Activated naive CD8-positive, alpha-beta T cell treated with anti-CD3 and anti-CD28 coated beads, Interleukin-2, amount 10 ng/mL, durations not matched to agents 7 days and 5 days (primary cell): ENCODE measurements at regions not wholly inside any gene's neighbourhood (a gene's known extent, or its start where the extent isn't known, plus 50 kb on each side); places are given as distances from the start of the nearest gene placed in this dataset.

Source experiments
- ATAC-seq: fragments of 150-1000 bp; cut with Tn5 transposase; one replicate; pipeline ENCODE4 v1.10.0; 2021; ENCODE audit warnings: low read depth, moderate library complexity
- POLR2A ChIA-PET: fragments of 350-600 bp; sonication (Branson Sonifier 250); formaldehyde crosslinking; loops from one replicate; lab custom pipeline; 2021; ENCODE audit warnings: antibody characterized with exemption; lab: Charles Lee
- DNase-seq: peaks from one replicate; pipeline ENCODE4 v3.0.0; 2021
- H3K27ac Mint-ChIP-seq: one replicate; pipeline ENCODE4 v1.8.0; 2022; ENCODE audit warnings: mild to moderate bottlenecking, mixed read lengths
- H3K27me3 Mint-ChIP-seq: one replicate; pipeline ENCODE4 v1.8.0; 2022; ENCODE audit warnings: mild to moderate bottlenecking, moderate library complexity, mixed read lengths
- H3K36me3 Mint-ChIP-seq: one replicate; pipeline ENCODE4 v1.8.0; 2021; ENCODE audit warnings: mild to moderate bottlenecking, mixed read lengths
- H3K4me1 Mint-ChIP-seq: one replicate; pipeline ENCODE4 v1.8.0; 2021; ENCODE audit warnings: mixed read lengths
- H3K4me3 Mint-ChIP-seq: one replicate; pipeline ENCODE4 v1.8.0; 2022; ENCODE audit warnings: mild to moderate bottlenecking, moderate library complexity, mixed read lengths
- H3K9me3 Mint-ChIP-seq: one replicate; pipeline ENCODE4 v1.8.0; 2021; ENCODE audit warnings: mixed read lengths

DNA sequence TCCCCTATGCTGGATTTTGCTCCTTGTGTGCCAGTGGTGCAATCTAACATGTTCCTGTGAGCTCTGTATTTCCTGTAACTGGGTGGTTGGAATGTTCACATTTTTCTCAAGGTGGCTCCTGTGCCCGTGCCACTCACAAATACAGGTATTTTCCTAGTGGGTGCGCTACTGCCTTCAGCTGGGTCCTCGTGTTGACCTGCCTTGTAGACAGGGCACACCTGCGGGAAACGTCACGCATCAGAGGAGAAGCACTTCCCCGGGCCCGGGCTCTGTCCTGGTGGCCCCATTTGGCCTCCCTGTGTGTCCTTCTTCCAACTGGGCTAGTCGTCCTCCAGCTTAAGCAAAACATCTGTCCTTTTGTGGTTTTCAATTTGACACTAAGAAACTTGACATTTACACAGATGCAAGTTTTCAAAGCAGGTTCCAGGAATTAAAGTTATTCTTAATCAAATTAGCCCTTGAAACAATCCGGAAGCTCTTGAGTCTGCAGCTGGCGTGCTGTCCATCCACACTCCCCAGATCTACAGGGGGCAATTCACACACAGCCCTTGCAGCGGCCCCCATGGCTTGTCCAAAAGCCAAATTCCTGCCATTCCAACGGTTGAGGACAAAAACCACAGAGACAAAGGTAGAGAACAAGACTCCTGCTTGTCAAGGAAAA is 275.1 kb downstream of the CDC5L start:
- POLR2A ChIA-PET: interaction anchor here (0.6 kb wide), 1 partner anchor 666 kb away, joined by 3 read pairs; the partner anchor contains the start of gene RUNX2
- Mint-ChIP-seq H3K9me3 (peaks cover 3% of the 10 kb centered on the region), H3K27ac (no peak overlapping the region), H3K4me3 (no peak overlapping the region), H3K27me3 (peaks cover 3% of the 10 kb centered on the region), H3K4me1 (no peaks in the 10 kb centered on the region), H3K36me3 (no peaks in the 10 kb centered on the region)
- ATAC-seq: no peak
- no peak for DNase-seq

DNA sequence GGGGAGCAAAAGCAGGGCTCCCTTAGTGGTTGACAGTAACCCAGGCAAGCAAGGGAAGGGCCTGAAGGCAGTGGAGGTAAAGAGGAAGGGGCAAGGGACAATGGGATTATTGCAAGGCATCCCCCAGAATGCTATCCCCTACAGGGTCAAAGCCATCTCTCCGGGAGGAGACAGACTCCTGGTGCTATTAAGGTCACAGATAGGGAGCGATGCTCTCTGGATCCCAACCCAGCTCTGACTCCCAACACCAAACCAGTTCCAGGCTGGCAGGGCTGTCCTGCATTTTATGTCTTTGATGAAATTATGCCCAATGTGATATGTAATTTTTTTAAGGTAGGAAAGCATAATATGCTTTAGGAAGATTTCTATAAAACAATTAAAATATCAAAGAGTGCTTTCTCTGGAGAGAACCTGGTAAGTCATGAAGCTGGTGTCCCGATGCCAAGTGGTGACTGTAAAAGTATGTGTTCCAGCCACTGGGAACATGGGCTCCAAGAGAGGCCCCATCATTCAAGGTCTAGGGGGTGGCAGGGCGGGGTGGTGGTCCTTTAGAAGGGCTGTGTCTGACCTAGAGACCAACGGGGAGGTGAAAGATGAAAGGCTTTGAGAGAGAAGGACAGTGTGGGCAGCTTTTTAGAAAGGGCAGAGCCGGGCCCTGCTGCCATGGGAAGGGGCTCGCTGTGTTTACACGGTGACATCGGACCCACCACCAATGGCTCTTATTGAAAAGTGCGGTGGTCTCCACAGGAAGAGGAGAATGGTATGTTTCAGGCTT is 276.5 kb downstream of the CDC5L start:
- Mint-ChIP-seq H3K27ac (no peak overlapping the region), H3K9me3 (no peaks in the 10 kb centered on the region), H3K4me1 (no peaks in the 10 kb centered on the region), H3K36me3 (no peaks in the 10 kb centered on the region), H3K27me3 (peaks cover 6% of the 10 kb centered on the region), H3K4me3 (no peak overlapping the region)
- ATAC-seq (no peak), DNase-seq (no peak)
- POLR2A ChIA-PET: no interaction called here

DNA sequence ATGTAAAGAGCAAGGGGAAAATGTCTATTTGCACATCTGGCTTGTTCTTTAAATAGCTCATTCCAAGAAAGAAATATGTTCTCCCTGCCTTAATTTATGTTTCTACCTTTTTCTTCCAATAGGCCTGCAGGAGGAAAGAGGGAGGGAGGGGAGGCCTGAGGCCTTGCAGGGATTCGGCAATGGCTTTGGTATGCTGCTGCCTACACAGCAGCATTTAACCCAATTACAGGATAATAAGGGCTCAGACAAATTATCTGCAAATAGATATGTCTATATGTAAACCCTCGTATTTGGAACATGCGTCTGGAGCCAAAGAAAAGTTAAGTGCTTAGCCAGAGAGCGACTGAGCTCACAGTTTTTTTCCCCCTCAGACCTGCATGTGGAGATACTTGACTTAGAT is 277.2 kb downstream of the CDC5L start:
- POLR2A ChIA-PET: interaction anchor here (0.6 kb wide), 1 partner anchor 200 kb away, joined by 3 read pairs; no protein-coding TSS in a partner anchor
- Mint-ChIP-seq H3K36me3 (no peaks in the 10 kb centered on the region), H3K4me3 (no peak overlapping the region), H3K9me3 (no peaks in the 10 kb centered on the region), H3K27ac (no peak overlapping the region), H3K4me1 (no peaks in the 10 kb centered on the region), H3K27me3 (peaks cover 6% of the 10 kb centered on the region)
- ATAC-seq (no peak), DNase-seq (no peak)

DNA sequence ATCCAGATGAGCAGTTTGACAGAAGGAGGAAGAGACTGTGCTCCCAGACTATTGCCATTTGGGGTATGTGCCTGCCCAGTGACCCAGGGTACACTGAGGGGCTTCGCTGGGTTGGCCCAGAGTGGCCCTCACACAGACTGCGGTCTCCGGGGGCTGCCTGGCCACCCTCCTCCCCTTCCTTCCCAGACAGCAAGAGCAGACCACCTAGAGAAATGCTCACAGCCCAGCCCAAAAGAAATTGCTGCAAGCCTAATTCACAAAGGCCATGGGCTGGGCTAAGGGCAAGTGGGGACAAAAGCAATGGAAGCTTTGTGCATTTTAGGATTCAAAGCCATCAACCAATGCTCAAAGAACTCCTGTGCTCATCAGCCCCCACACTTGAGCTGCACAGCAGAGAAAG is 277.6 kb downstream of the CDC5L start:
- Mint-ChIP-seq H3K36me3 (no peaks in the 10 kb centered on the region), H3K27ac (no peak overlapping the region), H3K4me1 (no peaks in the 10 kb centered on the region), H3K9me3 (no peaks in the 10 kb centered on the region), H3K4me3 (no peak overlapping the region), H3K27me3 (peaks cover 6% of the 10 kb centered on the region)
- ATAC-seq (no peak), DNase-seq (no peak)
- POLR2A ChIA-PET: interaction anchor here (0.6 kb wide), 1 partner anchor 200 kb away, joined by 3 read pairs; no protein-coding TSS in a partner anchor

DNA sequence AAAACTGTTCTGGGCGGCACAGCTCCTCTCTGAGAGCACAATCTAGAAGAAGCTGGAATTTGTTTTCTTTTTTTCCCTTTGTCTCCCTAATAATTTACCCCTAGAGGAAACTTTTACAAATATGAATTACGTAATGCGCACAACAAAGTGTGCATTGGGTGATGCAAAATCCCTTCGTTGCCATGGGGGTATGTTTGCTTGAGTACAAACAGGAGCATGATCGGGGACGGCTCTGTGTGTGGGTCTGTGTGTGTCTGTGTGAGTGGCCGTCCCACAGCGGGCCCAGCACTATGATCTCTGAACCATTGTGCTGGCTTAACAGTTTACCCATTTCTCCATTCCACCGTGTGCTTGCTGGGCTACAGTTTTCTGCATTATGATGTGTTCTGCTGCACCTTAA is 278.2 kb downstream of the CDC5L start:
- Mint-ChIP-seq H3K27ac (no peak overlapping the region), H3K4me1 (no peaks in the 10 kb centered on the region), H3K36me3 (no peaks in the 10 kb centered on the region), H3K27me3 (peaks cover 6% of the 10 kb centered on the region), H3K4me3 (no peak overlapping the region), H3K9me3 (no peaks in the 10 kb centered on the region)
- DNase-seq (no peak), ATAC-seq (no peak)
- POLR2A ChIA-PET: no interaction called here

DNA sequence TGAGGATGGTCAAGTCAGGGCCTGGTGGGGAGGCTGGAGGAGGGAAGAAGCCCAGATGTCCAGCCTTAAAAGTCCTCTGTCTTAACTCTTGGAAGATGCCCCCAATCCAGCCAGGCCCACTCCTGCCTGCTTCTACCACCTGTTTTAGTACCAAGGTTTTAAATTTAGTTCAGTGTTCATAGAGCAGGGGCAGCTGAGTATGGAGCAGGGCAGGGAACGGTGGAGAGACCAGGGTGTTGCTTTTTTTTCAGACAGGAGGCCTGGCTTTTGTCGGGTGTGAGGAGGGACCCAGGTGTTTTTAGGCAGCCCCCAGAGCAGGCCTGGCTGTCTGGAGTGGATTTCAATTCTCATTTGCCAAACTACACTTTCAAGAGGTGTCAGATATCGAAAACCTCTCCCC is 278.8 kb downstream of the CDC5L start:
- Mint-ChIP-seq H3K27me3 (peaks cover 3% of the 10 kb centered on the region), H3K4me1 (no peaks in the 10 kb centered on the region), H3K4me3 (no peak overlapping the region), H3K27ac (no peak overlapping the region), H3K9me3 (no peaks in the 10 kb centered on the region), H3K36me3 (no peaks in the 10 kb centered on the region)
- POLR2A ChIA-PET: no interaction called here
- ATAC-seq (no peak), DNase-seq (no peak)

DNA sequence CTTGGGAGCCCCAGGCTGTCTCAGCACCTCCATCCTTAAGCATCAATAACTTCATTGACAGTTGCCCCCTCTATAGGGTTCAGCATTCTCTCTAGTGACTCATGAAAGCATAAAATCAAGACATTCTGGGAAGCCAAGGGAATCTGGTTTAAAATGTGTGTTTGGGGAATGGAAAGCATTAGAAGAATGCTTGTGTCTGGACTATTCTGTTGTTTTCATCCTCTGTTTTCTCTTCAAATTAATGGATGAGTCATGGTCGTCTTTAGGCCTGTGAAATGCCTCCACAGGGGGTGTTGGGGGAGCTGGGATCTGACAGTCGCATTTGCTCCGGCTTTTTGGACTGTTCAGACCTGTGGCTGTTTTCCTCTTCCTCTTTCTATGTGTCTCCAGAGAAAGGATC is 279.7 kb downstream of the CDC5L start:
- Mint-ChIP-seq H3K9me3 (no peaks in the 10 kb centered on the region), H3K27ac (no peak overlapping the region), H3K4me1 (no peaks in the 10 kb centered on the region), H3K36me3 (no peaks in the 10 kb centered on the region), H3K27me3 (peaks cover 3% of the 10 kb centered on the region), H3K4me3 (no peak overlapping the region)
- no peak for DNase-seq
- no peak for ATAC-seq
- POLR2A ChIA-PET: no interaction called here

DNA sequence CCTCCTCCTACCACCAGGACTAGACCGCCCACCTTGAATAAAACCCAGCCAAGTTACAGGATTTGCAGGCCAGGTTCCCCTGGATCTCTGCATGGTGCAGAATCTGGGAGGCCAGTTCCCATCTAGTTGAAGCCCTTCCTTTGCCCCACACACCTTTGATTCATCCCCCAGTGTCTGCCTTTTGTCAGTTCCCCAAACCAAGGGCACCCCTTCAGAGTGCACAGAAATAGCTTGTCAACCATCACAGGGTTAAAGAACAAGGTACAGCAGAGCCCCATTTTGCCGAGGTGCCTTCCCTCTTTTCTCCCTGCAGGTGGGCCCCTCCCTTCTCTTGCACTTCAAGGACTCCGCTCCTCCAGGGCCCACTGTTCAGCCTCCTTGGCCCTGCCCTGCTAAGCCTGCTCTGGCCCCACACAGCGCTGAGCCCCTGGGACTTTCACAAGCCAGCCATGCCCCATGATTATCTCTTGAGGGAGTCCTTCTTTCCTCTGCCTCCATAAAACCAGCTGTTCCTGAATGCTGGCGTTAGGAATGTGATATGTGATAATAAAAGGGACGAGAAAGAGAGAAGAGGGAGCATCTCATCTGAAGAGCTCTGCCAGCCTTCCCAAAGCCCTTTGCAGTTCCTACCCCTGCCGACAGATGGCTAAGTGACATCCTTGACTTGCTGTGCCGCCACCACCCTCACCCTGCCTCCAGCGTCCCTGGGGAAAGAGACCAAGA is 280.3 kb downstream of the CDC5L start:
- Mint-ChIP-seq H3K27ac (no peak overlapping the region), H3K4me3 (no peak overlapping the region), H3K4me1 (no peaks in the 10 kb centered on the region), H3K9me3 (no peaks in the 10 kb centered on the region), H3K27me3 (peaks cover 3% of the 10 kb centered on the region), H3K36me3 (no peaks in the 10 kb centered on the region)
- DNase-seq (no peak), ATAC-seq (no peak)
- POLR2A ChIA-PET: no interaction called here

DNA sequence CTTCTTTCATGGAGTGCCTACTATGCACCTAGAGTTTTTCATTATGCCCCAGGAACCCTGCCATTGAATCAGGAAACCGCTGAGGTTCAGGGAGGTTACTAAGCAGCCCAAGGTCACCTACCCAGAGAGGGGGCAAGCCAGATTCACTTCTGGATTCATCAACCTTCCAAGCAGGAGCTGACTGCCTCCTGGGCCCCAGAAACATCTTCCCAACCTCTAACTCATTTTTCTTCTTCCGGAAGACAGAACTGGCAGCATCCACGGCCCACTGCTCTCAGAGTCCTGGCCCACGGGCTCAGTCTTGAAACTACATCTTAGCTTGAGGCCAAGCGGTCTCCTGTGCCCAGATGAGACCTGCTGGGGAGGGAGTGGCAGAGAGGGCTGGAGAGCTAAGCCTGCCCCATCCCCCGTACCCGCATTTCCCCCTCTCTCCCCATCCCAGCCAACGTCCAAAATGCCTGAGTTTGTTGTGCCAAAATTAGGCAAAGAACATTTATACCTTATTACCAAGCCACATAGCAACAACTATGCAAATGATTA is 281.0 kb downstream of the CDC5L start:
- ATAC-seq: no peak
- H3K4me3 Mint-ChIP-seq: no peak overlapping the region
- no peaks in the 10 kb centered on the region for H3K36me3 Mint-ChIP-seq
- no peak overlapping the region for H3K27ac Mint-ChIP-seq
- POLR2A ChIA-PET: no interaction called here
- no peaks in the 10 kb centered on the region for H3K4me1 Mint-ChIP-seq
- H3K9me3 Mint-ChIP-seq: no peaks in the 10 kb centered on the region
- DNase-seq: no peak
- H3K27me3 Mint-ChIP-seq: peaks cover 3% of the 10 kb centered on the region

DNA sequence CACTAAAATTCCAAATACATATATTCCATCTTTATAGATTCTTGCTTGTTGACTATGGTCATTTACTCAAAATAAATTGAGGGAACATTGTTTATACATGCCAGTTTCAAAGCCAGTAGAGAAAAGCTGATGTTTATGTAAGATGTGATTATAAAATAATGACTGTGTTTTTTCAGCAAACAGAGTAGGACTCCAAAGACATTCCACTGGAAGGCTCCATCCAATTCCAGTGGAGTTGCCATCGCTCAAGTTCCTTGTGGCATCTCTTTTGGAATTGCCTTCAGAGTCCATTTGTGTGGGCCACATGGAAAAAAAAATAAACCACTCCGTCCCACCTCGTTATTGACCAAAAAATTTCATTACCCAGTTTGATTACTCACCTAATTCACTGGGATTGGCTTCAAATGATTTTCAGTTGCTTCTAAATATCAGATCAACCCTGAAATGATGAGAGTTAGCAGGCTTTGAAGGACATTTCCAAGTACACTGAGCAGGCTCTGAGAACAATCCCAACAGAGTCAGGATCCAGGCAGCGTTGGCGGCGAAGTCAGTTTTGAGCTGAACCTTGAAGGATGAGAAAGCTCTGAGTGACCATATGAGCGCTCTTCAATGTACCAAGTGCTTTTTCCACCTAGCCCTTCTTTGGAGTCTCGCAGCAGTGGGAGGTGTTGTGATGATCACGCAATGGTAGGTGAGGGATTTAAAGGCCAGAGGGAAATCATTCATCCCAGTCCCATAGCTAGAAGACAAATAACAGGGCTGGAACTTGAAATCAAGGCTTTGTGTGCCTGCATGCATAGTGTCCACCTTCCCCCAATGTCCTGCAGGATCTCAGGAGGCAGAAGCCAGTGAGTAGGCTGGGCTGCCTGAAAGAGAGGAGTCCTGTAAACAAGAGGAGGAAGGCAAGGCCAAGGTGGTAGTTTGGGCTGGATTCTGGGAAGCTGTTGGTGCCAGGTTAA is 281.7 kb downstream of the CDC5L start:
- POLR2A ChIA-PET: no interaction called here
- H3K27me3 Mint-ChIP-seq: peaks cover 7% of the 10 kb centered on the region
- no peak for ATAC-seq

DNA sequence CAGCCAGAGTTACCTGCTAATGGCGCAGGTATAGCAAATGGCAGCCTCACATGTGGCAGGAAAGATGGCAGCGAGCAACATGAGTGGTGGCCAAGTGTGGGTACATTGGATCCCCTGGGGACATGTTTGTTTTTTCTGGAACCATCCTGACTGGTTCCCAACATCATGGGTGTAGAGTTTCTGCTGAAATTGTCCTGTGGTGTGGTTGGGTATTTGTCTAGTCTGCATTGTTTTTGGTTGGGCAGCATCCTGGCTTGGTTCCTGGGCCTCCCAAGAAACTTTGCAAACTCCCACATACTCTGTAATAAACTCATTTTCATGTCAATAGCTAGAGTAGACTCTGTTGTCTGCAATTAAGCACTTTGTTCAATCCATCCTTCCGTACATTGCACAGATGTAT is 282.6 kb downstream of the CDC5L start:
- H3K9me3 Mint-ChIP-seq: no peaks in the 10 kb centered on the region
- no peak for DNase-seq

More for the DNA sequence above, 281.7 kb downstream of the CDC5L start:
- H3K4me1 Mint-ChIP-seq: no peaks in the 10 kb centered on the region
- no peak overlapping the region for H3K27ac Mint-ChIP-seq
- no peaks in the 10 kb centered on the region for H3K36me3 Mint-ChIP-seq
- DNase-seq: no peak
- H3K9me3 Mint-ChIP-seq: no peaks in the 10 kb centered on the region
- H3K4me3 Mint-ChIP-seq: no peak overlapping the region

DNA sequence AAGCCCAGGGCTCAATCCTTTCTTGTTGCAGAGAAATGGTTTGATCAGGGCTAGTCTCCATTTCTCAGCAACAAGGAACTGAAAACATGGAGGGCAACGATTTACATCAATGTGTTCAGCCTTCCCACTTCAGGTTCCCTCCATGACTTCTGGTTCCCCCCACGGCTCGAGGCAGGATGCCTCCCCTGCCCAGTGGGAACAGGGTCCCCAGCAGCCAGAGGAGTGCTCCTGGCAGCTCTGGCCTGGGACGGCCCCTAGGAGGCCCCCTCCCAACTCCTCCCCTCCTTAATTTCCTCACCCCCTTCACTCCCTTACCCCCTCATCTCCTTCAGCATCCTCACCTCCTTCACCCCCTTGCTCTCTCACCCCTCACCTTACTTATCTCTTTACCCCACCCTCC is 283.8 kb downstream of the CDC5L start:
- POLR2A ChIA-PET: no interaction called here
- H3K36me3 Mint-ChIP-seq: no peaks in the 10 kb centered on the region
- H3K4me3 Mint-ChIP-seq: no peak overlapping the region
- no peak overlapping the region for H3K27ac Mint-ChIP-seq
- DNase-seq: no peak
- ATAC-seq: no peak
- H3K27me3 Mint-ChIP-seq: peaks cover 7% of the 10 kb centered on the region
- no peaks in the 10 kb centered on the region for H3K4me1 Mint-ChIP-seq
- H3K9me3 Mint-ChIP-seq: no peaks in the 10 kb centered on the region

More for the DNA sequence above, 282.6 kb downstream of the CDC5L start:
- Mint-ChIP-seq H3K4me1 (no peaks in the 10 kb centered on the region), H3K4me3 (no peak overlapping the region), H3K27ac (no peak overlapping the region), H3K36me3 (no peaks in the 10 kb centered on the region), H3K27me3 (peaks cover 7% of the 10 kb centered on the region)
- POLR2A ChIA-PET: no interaction called here
- no peak for ATAC-seq
